ENCODE measurements at regions not wholly inside any gene's neighbourhood (a gene's known extent, or its start where the extent isn't known, plus 50 kb on each side); places are given as distances from the start of the nearest gene placed in this dataset.

GRCh38 chr5:2507611-2508010, 243.9 kb downstream of the IRX2 start:
- no peak for DNase-seq (ENCODE audit: extremely low read depth, low read depth)

- no peak for DNase-seq (ENCODE audit: extremely low read depth, low read depth)
These were observed 244.9 kb downstream of the IRX2 start for GRCh38 chr5:2506603-2507002.

GRCh38 chr5:2505217-2505616, 246.3 kb downstream of the IRX2 start:
- DNase-seq (ENCODE audit: extremely low read depth, low read depth), result no peak

- DNase-seq (ENCODE audit: extremely low read depth, low read depth), result no peak
These were observed 248.4 kb downstream of the IRX2 start for GRCh38 chr5:2502970-2503594.

GRCh38 chr5:2499917-2500316, 251.6 kb downstream of the IRX2 start:
- no peak for DNase-seq (ENCODE audit: extremely low read depth, low read depth)

GRCh38 chr5:2496891-2497290, 254.6 kb downstream of the IRX2 start:
- no peak for DNase-seq (ENCODE audit: extremely low read depth, low read depth)

- DNase-seq (ENCODE audit: extremely low read depth, low read depth), result no peak
These were observed 255.4 kb downstream of the IRX2 start for GRCh38 chr5:2496126-2496525.

GRCh38 chr5:2493356-2493755, 258.1 kb downstream of the IRX2 start:
- no peak for DNase-seq (ENCODE audit: extremely low read depth, low read depth)

GRCh38 chr5:2492476-2492875, 259.0 kb downstream of the IRX2 start:
- no peak for DNase-seq (ENCODE audit: extremely low read depth, low read depth)

- no peak for DNase-seq (ENCODE audit: extremely low read depth, low read depth)
These were observed 259.6 kb downstream of the IRX2 start for GRCh38 chr5:2491846-2492245.

- no peak for DNase-seq (ENCODE audit: extremely low read depth, low read depth)
These were observed 262.2 kb downstream of the IRX2 start for GRCh38 chr5:2489306-2489705.

GRCh38 chr5:2488593-2488992, 262.9 kb downstream of the IRX2 start:
- DNase-seq (ENCODE audit: extremely low read depth, low read depth), result no peak

- DNase-seq (ENCODE audit: extremely low read depth, low read depth), result no peak
These were observed 264.2 kb downstream of the IRX2 start for GRCh38 chr5:2487152-2487763.

GRCh38 chr5:2486373-2486772, 265.1 kb downstream of the IRX2 start:
- DNase-seq (ENCODE audit: extremely low read depth, low read depth), result no peak

- DNase-seq (ENCODE audit: extremely low read depth, low read depth), result no peak
These were observed 268.7 kb downstream of the IRX2 start for GRCh38 chr5:2482778-2483177.

GRCh38 chr5:2480871-2481270, 270.6 kb downstream of the IRX2 start:
- no peak for DNase-seq (ENCODE audit: extremely low read depth, low read depth)

GRCh38 chr5:2475902-2476301, 275.6 kb downstream of the IRX2 start:
- DNase-seq (ENCODE audit: extremely low read depth, low read depth), result no peak

GRCh38 chr5:2472670-2473069, 278.8 kb downstream of the IRX2 start:
- DNase-seq (ENCODE audit: extremely low read depth, low read depth), result no peak

GRCh38 chr5:2471152-2471879, 280.2 kb downstream of the IRX2 start:
- DNase-seq (ENCODE audit: extremely low read depth, low read depth), result no peak

GRCh38 chr5:2466966-2467365, 284.5 kb downstream of the IRX2 start:
- DNase-seq (ENCODE audit: extremely low read depth, low read depth), result no peak

GRCh38 chr5:2465383-2465782, 286.1 kb downstream of the IRX2 start:
- DNase-seq (ENCODE audit: extremely low read depth, low read depth), result no peak

- DNase-seq (ENCODE audit: extremely low read depth, low read depth), result no peak
These were observed 287.3 kb downstream of the IRX2 start for GRCh38 chr5:2464141-2464540.
